Panc1 (cell line): ENCODE measurements at regions not wholly inside any gene's neighbourhood (a gene's known extent, or its start where the extent isn't known, plus 50 kb on each side); places are given as distances from the start of the nearest gene placed in this dataset.

Experiments used
- ATAC-seq: fragments of 200-7000 bp; cut with Tn5 transposase; 2 replicates; pipeline ENCODE4 v1.9.1; 2020; ENCODE audit warnings: mild to moderate bottlenecking, moderate library complexity
- BruUV-seq: library from RNA; stranded (reverse); fragments of 400-500 nt; replicated peaks from 2 replicates; lab custom pipeline; 2021; lab: Mats Ljungman, UMichigan
- CTCF ChIA-PET: fragments of 300-600 bp; sonication (Branson Sonifier 250); formaldehyde crosslinking; loops from one replicate; lab custom pipeline; 2022; ENCODE audit warnings: antibody characterized with exemption; lab: Charles Lee
- POLR2A ChIA-PET: fragments of 300-600 bp; sonication (Branson Sonifier 250); formaldehyde crosslinking; loops from one replicate; lab custom pipeline; 2022; ENCODE audit warnings: antibody characterized with exemption; lab: Charles Lee
- DNase-seq: peaks from one replicate; pipeline ENCODE4 v3.0.0-alpha.2; 2010; ENCODE audit warnings: low read depth, low spot score
- H3K27ac ChIP-seq: 2 replicates; pipeline ENCODE4 v1.5.1; 2011; ENCODE audit warnings: mild to moderate bottlenecking, low read length, inconsistent platforms
- H3K27me3 ChIP-seq: fragments of 200-500 bp; sonication (Bioruptor generic); 2 replicates; pipeline ENCODE4 v1.6.0; 2014; ENCODE audit warnings: low read length, inconsistent platforms; ENCODE audit not compliant: control insufficient read depth, insufficient read depth
- H3K36me3 ChIP-seq: fragments of 200-500 bp; sonication (Bioruptor generic); 2 replicates; pipeline ENCODE4 v1.5.1; 2014; ENCODE audit warnings: inconsistent platforms, mild to moderate bottlenecking, low read length, moderate library complexity; ENCODE audit not compliant: control insufficient read depth, insufficient read depth
- H3K4me1 ChIP-seq: 2 replicates; pipeline ENCODE4 v1.5.1; 2011; ENCODE audit warnings: inconsistent platforms, mild to moderate bottlenecking, low read length, moderate library complexity; ENCODE audit not compliant: control insufficient read depth, insufficient read depth
- H3K4me3 ChIP-seq, 2 experiments: 2 replicates each; pipeline ENCODE4 v1.5.1; 2011 to 2012; ENCODE audit warnings: low read depth in 2 of 2, low read length in 2 of 2, mild to moderate bottlenecking in 2 of 2, inconsistent platforms in 1 of 2, moderate library complexity in 1 of 2
- H3K9me3 ChIP-seq: fragments of 200-500 bp; sonication (Bioruptor generic); 2 replicates; pipeline ENCODE4 v1.5.1; 2014; ENCODE audit warnings: low read depth, mild to moderate bottlenecking, inconsistent platforms, low read length, moderate library complexity; ENCODE audit not compliant: control insufficient read depth, insufficient read depth
- CTCF ChIP-seq: fragments of 450-650 bp; IDR thresholded peaks from 2 replicates; pipeline ENCODE4 v1.5.1; 2017; ENCODE audit warnings: mild to moderate bottlenecking
- POLR2AphosphoS5 ChIP-seq: IDR thresholded peaks from 2 replicates; pipeline ENCODE4 v1.6.1; 2012; ENCODE audit warnings: mild to moderate bottlenecking, low read depth, low read length, moderate library complexity
- REST ChIP-seq, 2 experiments: IDR thresholded peaks; 2 replicates each; pipeline ENCODE4 v1.6.1; 2011 to 2012; ENCODE audit warnings: low read depth in 2 of 2, control low read depth in 1 of 2, low read length in 1 of 2, mild to moderate bottlenecking in 1 of 2, moderate library complexity in 1 of 2; ENCODE audit not compliant: insufficient read depth in 1 of 2
- SIN3A ChIP-seq: IDR thresholded peaks from 2 replicates; pipeline ENCODE4 v1.6.1; 2012; ENCODE audit warnings: low read depth, mild to moderate bottlenecking, low read length, moderate library complexity, borderline replicate concordance; ENCODE audit not compliant: insufficient read depth
- TCF7L2 ChIP-seq: IDR thresholded peaks from 2 replicates; pipeline ENCODE4 v1.6.1; 2011; ENCODE audit warnings: mild to moderate bottlenecking, low read depth, low read length, inconsistent platforms
- in situ Hi-C: cut with HindIII; loops from 2 replicates; pipeline ENCODE4 v1.10.0; 2016; ENCODE audit warnings: low sequenced_read_pairs, low pct_unique_long_range_greater_than_20kb
- intact Hi-C: fragments of 100-400 bp; cut with micrococcal nuclease; formaldehyde crosslinking; loops from one replicate; pipeline ENCODE4 v1.10.0; 2022; ENCODE audit not compliant: unreplicated experiment

- in situ Hi-C loops: no loop called here
- BruUV-seq: no TSS peak
- H3K4me3 ChIP-seq: no peak overlapping the region
- no peak for TF ChIP-seq CTCF
- TF ChIP-seq POLR2AphosphoS5: no peak
- no peak for TF ChIP-seq REST (IDR thresholded peaks at IDR 0.05; ENCODE audit: insufficient read depth in 1 of 2, low read depth in 2 of 2, low read length in 1 of 2)
- no peak for TF ChIP-seq SIN3A
- no peak for TF ChIP-seq TCF7L2
- CTCF ChIA-PET: no interaction called here
- DNase-seq (no peak), ATAC-seq (no peak)
- H3K9me3 ChIP-seq: no peaks in the 10 kb centered on the region; the same call in 1 of the 2 replicates
- no peaks in the 10 kb centered on the region for H3K27me3 ChIP-seq
- intact Hi-C loops: no loop called here
- POLR2A ChIA-PET: no interaction called here
- H3K36me3 ChIP-seq: no peaks in the 10 kb centered on the region
- no peak overlapping the region for H3K27ac ChIP-seq
- no peaks in the 10 kb centered on the region for H3K4me1 ChIP-seq
Measured at GRCh38 chr1:98503771-98504170, 157.8 kb upstream of the SNX7 start.

- DNase-seq (no peak), ATAC-seq (no peak)
- Histone ChIP-seq H3K4me1 (no peaks in the 10 kb centered on the region), H3K9me3 (no peaks in the 10 kb centered on the region; the same call in 1 of the 2 replicates), H3K27me3 (no peaks in the 10 kb centered on the region), H3K4me3 (no peak overlapping the region), H3K36me3 (no peaks in the 10 kb centered on the region), H3K27ac (no peak overlapping the region)
- in situ Hi-C loops: no loop called here
- intact Hi-C loops: no loop called here
- no peak for TF ChIP-seq REST (IDR thresholded peaks at IDR 0.05; ENCODE audit: insufficient read depth in 1 of 2, low read depth in 2 of 2, low read length in 1 of 2)
- TF ChIP-seq POLR2AphosphoS5: no peak
- TF ChIP-seq CTCF: no peak
- no peak for TF ChIP-seq TCF7L2
- no peak for TF ChIP-seq SIN3A
- BruUV-seq: no TSS peak
- CTCF ChIA-PET: no interaction called here
- POLR2A ChIA-PET: no interaction called here
Measured at GRCh38 chr1:98502937-98503336, 158.6 kb upstream of the SNX7 start.
